ENCODE measurements at regions not wholly inside any gene's neighbourhood (a gene's known extent, or its start where the extent isn't known, plus 50 kb on each side); places are given as distances from the start of the nearest gene placed in this dataset.

GRCh38 chr3:31011380-31011779 lies 116.9 kb upstream of the GADL1 start:
- no peak overlapping the region for H3K27ac ChIP-seq (ENCODE audit: insufficient read depth, low read depth, low read length)
- no peaks in the 10 kb centered on the region for H3K36me3 ChIP-seq (ENCODE audit: control insufficient read depth in 2 of 2, extremely low read depth in 1 of 2, insufficient read depth in 2 of 2, low read length in 2 of 2)
- TF ChIP-seq EZH2 (IDR thresholded peaks at IDR 0.05; ENCODE audit: borderline replicate concordance, low read depth, low read length, severe bottlenecking) (no peak), MAX (IDR thresholded peaks at IDR 0.05; ENCODE audit: insufficient read depth, insufficient read length) (no peak), JUN (IDR thresholded peaks at IDR 0.05; ENCODE audit: borderline replicate concordance, insufficient read depth, insufficient read length, low read depth) (no peak), POLR2A (IDR thresholded peaks at IDR 0.05; ENCODE audit: low read depth, low read length) (no peak), POLR2AphosphoS5 (IDR thresholded peaks at IDR 0.05; ENCODE audit: insufficient read depth, low read depth, low read length) (no peak), FOS (IDR thresholded peaks at IDR 0.05; ENCODE audit: borderline replicate concordance, insufficient read depth, low read length) (no peak), CTCF (IDR thresholded peaks at IDR 0.05; ENCODE audit: extremely low read depth in 1 of 2, insufficient read depth in 1 of 2, low read depth in 1 of 2, low read length in 2 of 2) (no peak), MYC (IDR thresholded peaks at IDR 0.05; ENCODE audit: low read depth, low read length) (no peak), GATA2 (IDR thresholded peaks at IDR 0.05; ENCODE audit: insufficient read depth, insufficient read length, low read depth, low read length) (no peak)
- H2AFZ ChIP-seq (ENCODE audit: low read depth, low read length), result no peak overlapping the region
- no peak overlapping the region for H3K9ac ChIP-seq (replicated peaks; ENCODE audit: extremely low read depth, insufficient read depth, low read length)
- H3K9me1 ChIP-seq (replicated peaks; ENCODE audit: control insufficient read depth, extremely low read depth, insufficient read depth, low read length), result no peaks in the 10 kb centered on the region
- H4K20me1 ChIP-seq (replicated peaks; ENCODE audit: control insufficient read depth, extremely low read depth, insufficient read depth, low read length), result no peaks in the 10 kb centered on the region
- intact Hi-C loops (cut with micrococcal nuclease), result loop anchor here (2.0 kb wide), 1 partner anchor 65 kb away; no protein-coding TSS in a partner anchor
- BruUV-seq (replicated peaks), result no TSS peak
- dilution Hi-C loops (cut with MboI; ENCODE audit: extremely low pct_ligation_motif_present, low sequenced_read_pairs), result no loop called here
- no peaks in the 10 kb centered on the region for H3K27me3 ChIP-seq (ENCODE audit: control insufficient read depth in 2 of 2, insufficient read depth in 2 of 2, low read length in 2 of 2)
- DNase-seq (ENCODE audit: low read depth, low spot score) (no peak), FAIRE-seq (no peak)
- no peak overlapping the region for H3K4me2 ChIP-seq (ENCODE audit: insufficient read depth, low read length)
- H3K9me3 ChIP-seq (replicated peaks; ENCODE audit: control insufficient read depth, insufficient read depth, low read length), result no peaks in the 10 kb centered on the region
- ChIA-PET CTCF (interaction anchor here (0.7 to 1.1 kb wide), 3 partner anchors 12 to 82 kb away, joined by 3 read pairs; no protein-coding TSS in a partner anchor), POLR2A (no interaction called here)
- H3K4me1 ChIP-seq (ENCODE audit: control insufficient read depth, extremely low read depth, insufficient read depth, low read length), result peaks cover 48% of the 10 kb centered on the region
- H3K4me3 ChIP-seq (replicated peaks in 1 of 3; ENCODE audit: insufficient read depth in 1 of 3, low read depth in 1 of 3, low read length in 3 of 3), result no peak overlapping the region
- no peaks in the 10 kb centered on the region for H3K79me2 ChIP-seq (ENCODE audit: control insufficient read depth, insufficient read depth, low read length)

All from endothelial cell of umbilical vein (primary cell).